Neural progenitor cell (in vitro differentiated cells): ENCODE measurements at regions not wholly inside any gene's neighbourhood (a gene's known extent, or its start where the extent isn't known, plus 50 kb on each side); places are given as distances from the start of the nearest gene placed in this dataset.

Source experiments
- EZH2 ChIP-seq: fragments of 200-600 bp; sonication (generic); IDR thresholded peaks from 2 replicates; pipeline ENCODE4 v1.6.1; 2017; ENCODE audit warnings: antibody characterized with exemption, mild to moderate bottlenecking, moderate library complexity
- EZH2phosphoT487 ChIP-seq: fragments of 200-600 bp; sonication (generic); IDR thresholded peaks from 2 replicates; pipeline ENCODE4 v1.6.1; 2017; ENCODE audit warnings: antibody characterized with exemption
- TF ChIP-seq, protein P1 (sequence below): fragments of 200-600 bp; sonication (generic); IDR thresholded peaks from 2 replicates; pipeline ENCODE4 v1.5.1; 2017; ENCODE audit warnings: antibody characterized with exemption, mild to moderate bottlenecking

DNA sequence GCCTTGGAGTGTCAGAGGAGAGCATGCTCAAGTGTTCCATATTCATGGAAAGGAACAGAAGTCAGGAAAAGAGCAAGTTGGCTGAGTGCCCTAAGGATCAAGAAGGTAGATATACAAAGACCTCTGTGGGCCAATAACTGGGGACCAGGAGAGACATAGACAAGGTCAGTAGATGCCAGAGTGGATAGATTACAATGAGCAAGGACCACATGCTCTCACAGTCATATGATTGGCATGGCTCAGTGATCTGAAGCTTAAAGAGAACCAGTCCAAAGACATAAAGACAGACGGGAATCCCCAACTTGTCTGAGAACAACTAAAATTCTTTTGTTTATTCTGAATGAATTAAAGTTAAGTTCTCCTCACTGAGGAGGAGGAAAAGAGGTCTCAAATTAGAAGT, 289.7 kb downstream of the HS3ST1 start:
- TF ChIP-seq, protein P1, sequence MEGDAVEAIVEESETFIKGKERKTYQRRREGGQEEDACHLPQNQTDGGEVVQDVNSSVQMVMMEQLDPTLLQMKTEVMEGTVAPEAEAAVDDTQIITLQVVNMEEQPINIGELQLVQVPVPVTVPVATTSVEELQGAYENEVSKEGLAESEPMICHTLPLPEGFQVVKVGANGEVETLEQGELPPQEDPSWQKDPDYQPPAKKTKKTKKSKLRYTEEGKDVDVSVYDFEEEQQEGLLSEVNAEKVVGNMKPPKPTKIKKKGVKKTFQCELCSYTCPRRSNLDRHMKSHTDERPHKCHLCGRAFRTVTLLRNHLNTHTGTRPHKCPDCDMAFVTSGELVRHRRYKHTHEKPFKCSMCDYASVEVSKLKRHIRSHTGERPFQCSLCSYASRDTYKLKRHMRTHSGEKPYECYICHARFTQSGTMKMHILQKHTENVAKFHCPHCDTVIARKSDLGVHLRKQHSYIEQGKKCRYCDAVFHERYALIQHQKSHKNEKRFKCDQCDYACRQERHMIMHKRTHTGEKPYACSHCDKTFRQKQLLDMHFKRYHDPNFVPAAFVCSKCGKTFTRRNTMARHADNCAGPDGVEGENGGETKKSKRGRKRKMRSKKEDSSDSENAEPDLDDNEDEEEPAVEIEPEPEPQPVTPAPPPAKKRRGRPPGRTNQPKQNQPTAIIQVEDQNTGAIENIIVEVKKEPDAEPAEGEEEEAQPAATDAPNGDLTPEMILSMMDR: no peak
- TF ChIP-seq EZH2phosphoT487 (no peak), EZH2 (no peak)
